ENCODE measurements at regions not wholly inside any gene's neighbourhood (a gene's known extent, or its start where the extent isn't known, plus 50 kb on each side); places are given as distances from the start of the nearest gene placed in this dataset.
A peak's percentile ranks its signal among the peaks of the same experiment; 100 is the strongest.

GRCh38 chr4:60743654-60744053 is 456.5 kb upstream of the ADGRL3 start:
- no peak for DNase-seq (ENCODE audit: low read depth in 2 of 2)
- TF ChIP-seq, protein P1, sequence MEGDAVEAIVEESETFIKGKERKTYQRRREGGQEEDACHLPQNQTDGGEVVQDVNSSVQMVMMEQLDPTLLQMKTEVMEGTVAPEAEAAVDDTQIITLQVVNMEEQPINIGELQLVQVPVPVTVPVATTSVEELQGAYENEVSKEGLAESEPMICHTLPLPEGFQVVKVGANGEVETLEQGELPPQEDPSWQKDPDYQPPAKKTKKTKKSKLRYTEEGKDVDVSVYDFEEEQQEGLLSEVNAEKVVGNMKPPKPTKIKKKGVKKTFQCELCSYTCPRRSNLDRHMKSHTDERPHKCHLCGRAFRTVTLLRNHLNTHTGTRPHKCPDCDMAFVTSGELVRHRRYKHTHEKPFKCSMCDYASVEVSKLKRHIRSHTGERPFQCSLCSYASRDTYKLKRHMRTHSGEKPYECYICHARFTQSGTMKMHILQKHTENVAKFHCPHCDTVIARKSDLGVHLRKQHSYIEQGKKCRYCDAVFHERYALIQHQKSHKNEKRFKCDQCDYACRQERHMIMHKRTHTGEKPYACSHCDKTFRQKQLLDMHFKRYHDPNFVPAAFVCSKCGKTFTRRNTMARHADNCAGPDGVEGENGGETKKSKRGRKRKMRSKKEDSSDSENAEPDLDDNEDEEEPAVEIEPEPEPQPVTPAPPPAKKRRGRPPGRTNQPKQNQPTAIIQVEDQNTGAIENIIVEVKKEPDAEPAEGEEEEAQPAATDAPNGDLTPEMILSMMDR (IDR thresholded peaks at IDR 0.05; ENCODE audit: low read depth, low read length) = no peak
- no peak overlapping the region for H3K4me3 ChIP-seq (replicated peaks in 1 of 2; ENCODE audit: low read depth in 2 of 2, low read length in 2 of 2)

- H3K4me3 ChIP-seq (replicated peaks in 1 of 2; ENCODE audit: low read depth in 2 of 2, low read length in 2 of 2) = no peak overlapping the region
- TF ChIP-seq, protein P1 (IDR thresholded peaks at IDR 0.05; ENCODE audit: low read depth, low read length) = peak; percentile 18
- peak; percentile 26 to 36 for DNase-seq (ENCODE audit: low read depth in 2 of 2)
Measured at GRCh38 chr4:60744767-60745166, 455.4 kb upstream of the ADGRL3 start.

GRCh38 chr4:60745800-60746571 is 454.1 kb upstream of the ADGRL3 start:
- no peak overlapping the region for H3K4me3 ChIP-seq (replicated peaks in 1 of 2; ENCODE audit: low read depth in 2 of 2, low read length in 2 of 2)
- no peak for DNase-seq (ENCODE audit: low read depth in 2 of 2)
- TF ChIP-seq, protein P1 (IDR thresholded peaks at IDR 0.05; ENCODE audit: low read depth, low read length) = no peak

DNA sequence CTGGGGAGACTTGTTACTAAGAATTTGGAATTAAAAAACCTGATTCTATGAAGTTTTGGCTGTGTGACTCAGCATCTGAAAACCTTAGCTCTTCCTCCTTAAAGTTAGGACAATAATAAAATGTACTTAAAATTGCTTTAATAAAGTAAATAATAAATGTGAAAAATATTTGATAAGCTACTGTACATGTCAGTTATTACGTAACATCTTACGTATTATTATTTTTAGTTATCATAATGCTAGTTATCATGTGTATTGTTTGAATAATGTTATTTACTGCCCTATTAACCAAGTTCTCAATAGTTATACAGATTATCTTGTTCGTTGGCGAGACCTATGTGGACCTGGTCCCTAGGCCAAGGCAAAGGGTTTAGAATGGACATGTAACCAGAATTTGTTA is 449.2 kb upstream of the ADGRL3 start:
- DNase-seq (ENCODE audit: low read depth in 2 of 2) = no peak
- TF ChIP-seq, protein P1 (IDR thresholded peaks at IDR 0.05; ENCODE audit: low read depth, low read length) = no peak
- H3K4me3 ChIP-seq (replicated peaks in 1 of 2; ENCODE audit: low read depth in 2 of 2, low read length in 2 of 2) = no peak overlapping the region

GRCh38 chr4:60757986-60758680 is 442.0 kb upstream of the ADGRL3 start:
- peak; percentile 8 to 47 for DNase-seq (ENCODE audit: low read depth in 2 of 2)
- H3K4me3 ChIP-seq (replicated peaks in 1 of 2; ENCODE audit: low read depth in 2 of 2, low read length in 2 of 2) = no peak overlapping the region

GRCh38 chr4:60759518-60760245 is 440.4 kb upstream of the ADGRL3 start:
- H3K4me3 ChIP-seq (replicated peaks in 1 of 2; ENCODE audit: low read depth in 2 of 2, low read length in 2 of 2) = no peak overlapping the region
- DNase-seq (ENCODE audit: low read depth in 2 of 2) = no peak
- TF ChIP-seq, protein P1 (IDR thresholded peaks at IDR 0.05; ENCODE audit: low read depth, low read length) = peak; percentile 12

More at GRCh38 chr4:60757986-60758680, 442.0 kb upstream of the ADGRL3 start:
- TF ChIP-seq, protein P1 (IDR thresholded peaks at IDR 0.05; ENCODE audit: low read depth, low read length) = no peak
